ENCODE measurements at regions not wholly inside any gene's neighbourhood (a gene's known extent, or its start where the extent isn't known, plus 50 kb on each side); places are given as distances from the start of the nearest gene placed in this dataset.

GRCh38 chr9:120292606-120293005 is 287.4 kb downstream of the CDK5RAP2 start:
- no peak for DNase-seq (ENCODE audit: low read depth in 2 of 2)

- no peak for DNase-seq (ENCODE audit: low read depth in 2 of 2)
Observed at GRCh38 chr9:120291050-120291449, 288.9 kb downstream of the CDK5RAP2 start.

DNA sequence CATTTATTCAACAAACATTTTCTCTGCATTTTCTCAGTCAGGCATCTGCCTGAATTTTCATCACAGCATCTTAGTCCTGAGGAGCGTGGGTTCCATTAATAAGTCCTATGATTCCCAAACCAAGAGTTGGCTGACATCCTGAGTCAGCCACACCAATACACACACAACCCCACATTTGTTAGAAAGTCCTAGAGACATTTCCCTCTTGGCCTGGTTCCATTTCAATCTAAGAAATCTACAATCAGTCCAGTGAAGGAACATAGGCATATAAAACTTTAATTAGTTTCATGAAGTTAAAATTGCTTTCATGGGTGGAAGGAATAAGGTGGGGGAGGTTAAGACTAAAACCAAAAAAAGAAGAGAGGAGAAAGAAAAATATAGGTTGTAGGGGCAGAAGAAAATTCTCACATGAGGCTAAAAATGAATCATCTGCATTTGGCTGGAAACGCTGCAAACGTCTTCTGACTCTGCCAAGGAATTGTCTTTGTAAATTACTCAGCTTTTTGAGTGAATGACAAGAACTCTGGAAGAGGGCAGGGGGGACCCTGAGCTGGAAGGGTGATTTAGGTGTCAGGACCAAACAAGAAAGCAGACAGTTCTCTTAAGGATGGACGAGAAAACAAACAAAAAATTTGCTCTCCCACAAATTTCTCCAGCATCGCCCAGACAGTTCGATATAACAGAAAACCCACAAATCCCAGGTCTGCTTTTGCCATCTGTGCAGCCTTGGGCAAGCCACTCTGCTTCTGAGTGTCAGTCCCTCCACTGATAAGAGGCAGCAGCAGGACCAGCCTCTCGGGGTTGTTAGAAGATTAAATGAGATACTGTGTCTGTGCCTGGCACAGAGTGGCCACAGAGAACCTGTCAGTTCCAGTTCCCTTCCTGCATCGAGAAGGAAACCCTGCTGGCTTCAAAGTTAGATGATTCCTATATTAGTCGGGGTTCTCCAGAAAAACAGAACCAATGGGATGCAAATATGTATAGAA is 289.7 kb downstream of the CDK5RAP2 start:
- no peak for DNase-seq (ENCODE audit: low read depth in 2 of 2)

GRCh38 chr9:120289098-120289497 is 290.9 kb downstream of the CDK5RAP2 start:
- no peak for DNase-seq (ENCODE audit: low read depth in 2 of 2)

DNA sequence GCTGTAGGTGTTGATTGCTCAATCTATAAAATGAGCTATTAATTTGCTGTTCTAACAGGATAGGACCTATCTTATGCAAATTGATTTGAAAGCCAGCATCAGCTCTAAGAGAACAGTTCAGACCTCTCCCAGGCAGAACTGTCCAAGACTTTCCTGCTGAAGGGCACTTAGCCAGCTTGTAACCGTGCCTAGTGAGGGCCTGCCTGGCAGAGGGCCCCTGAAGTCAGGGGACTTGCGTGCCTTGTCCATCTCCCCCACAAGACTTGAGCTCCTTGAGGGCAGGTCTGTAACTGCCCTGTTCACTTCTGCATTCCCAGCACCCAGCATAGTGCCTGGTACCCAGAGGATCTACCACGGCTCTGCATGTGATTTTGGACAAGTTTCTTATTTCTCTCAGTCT is 293.4 kb downstream of the CDK5RAP2 start:
- DNase-seq (ENCODE audit: low read depth in 2 of 2): no peak

DNA sequence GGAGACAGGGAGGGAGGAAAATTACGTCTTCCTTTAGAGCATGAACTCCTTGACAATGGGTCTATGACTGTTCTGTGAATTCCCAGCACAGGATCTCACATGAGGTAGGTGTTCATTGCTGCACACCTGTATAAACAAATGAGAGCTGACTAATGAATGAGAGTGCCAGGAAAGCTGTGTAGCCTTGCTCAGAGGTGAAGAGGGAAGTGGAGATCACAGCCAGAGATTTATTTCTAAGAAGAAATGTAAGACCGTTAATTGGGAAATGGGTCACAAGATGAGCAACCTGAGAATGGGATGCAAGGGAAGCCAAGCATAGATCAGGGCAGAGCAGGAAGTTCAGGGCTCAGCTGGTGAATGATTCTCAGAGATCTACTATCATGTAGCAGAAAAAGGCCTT is 295.1 kb downstream of the CDK5RAP2 start:
- DNase-seq (ENCODE audit: low read depth in 2 of 2): no peak

DNA sequence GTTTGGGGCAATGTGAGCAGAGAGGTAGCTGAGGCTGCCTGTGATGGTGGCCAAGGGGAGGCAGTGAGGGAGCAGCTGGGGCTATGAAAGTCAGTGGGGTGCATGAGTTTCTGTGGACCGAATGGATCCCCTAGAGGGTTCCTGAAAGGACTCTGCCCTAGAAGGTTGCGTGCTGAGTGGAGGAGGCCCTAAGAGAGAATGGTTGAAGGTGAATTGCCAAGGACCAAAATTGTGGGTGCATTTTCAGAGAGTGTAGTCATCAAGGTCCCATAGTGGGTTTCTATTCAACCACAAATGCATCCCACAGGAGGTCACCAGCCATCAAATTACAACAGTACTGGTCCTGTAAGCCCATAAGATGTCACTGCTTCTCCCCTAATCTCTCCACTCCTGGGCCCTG is 298.3 kb downstream of the CDK5RAP2 start:
- DNase-seq (ENCODE audit: low read depth in 2 of 2): no peak

- no peak for DNase-seq (ENCODE audit: low read depth in 2 of 2)
Observed at GRCh38 chr9:120267929-120268328, 312.0 kb downstream of the CDK5RAP2 start.

- no peak for DNase-seq (ENCODE audit: low read depth in 2 of 2)
Observed at GRCh38 chr9:120265791-120266190, 314.2 kb downstream of the CDK5RAP2 start.

- DNase-seq (ENCODE audit: low read depth in 2 of 2): no peak
Observed at GRCh38 chr9:120264528-120264927, 315.4 kb downstream of the CDK5RAP2 start.

GRCh38 chr9:120263836-120264235 is 316.1 kb downstream of the CDK5RAP2 start:
- DNase-seq (ENCODE audit: low read depth in 2 of 2): no peak

DNA sequence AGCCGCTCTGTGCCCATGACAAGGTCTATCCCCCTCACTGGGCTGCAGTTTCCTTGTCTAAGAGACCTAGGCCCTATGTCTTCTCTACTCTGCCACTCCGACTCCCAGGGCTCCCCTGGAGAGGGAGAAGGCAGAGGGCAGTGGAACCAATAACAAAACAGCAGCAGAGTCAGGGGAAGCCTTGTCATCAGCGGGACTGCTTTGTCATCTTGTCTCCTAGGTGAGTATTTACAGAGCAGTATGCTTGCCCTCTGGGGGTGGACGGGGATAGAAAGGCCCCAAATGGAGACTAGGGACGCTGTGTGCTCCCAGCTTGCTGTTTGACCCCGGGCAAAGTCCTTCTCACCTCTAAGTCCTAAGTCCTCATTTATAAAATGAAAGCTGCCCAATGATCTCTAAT is 318.5 kb downstream of the CDK5RAP2 start:
- DNase-seq (ENCODE audit: low read depth in 2 of 2): no peak

- DNase-seq (ENCODE audit: low read depth in 2 of 2): no peak
Observed at GRCh38 chr9:120259100-120259499, 320.9 kb downstream of the CDK5RAP2 start.

- no peak for DNase-seq (ENCODE audit: low read depth in 2 of 2)
Observed at GRCh38 chr9:120258096-120258495, 321.9 kb downstream of the CDK5RAP2 start.

DNA sequence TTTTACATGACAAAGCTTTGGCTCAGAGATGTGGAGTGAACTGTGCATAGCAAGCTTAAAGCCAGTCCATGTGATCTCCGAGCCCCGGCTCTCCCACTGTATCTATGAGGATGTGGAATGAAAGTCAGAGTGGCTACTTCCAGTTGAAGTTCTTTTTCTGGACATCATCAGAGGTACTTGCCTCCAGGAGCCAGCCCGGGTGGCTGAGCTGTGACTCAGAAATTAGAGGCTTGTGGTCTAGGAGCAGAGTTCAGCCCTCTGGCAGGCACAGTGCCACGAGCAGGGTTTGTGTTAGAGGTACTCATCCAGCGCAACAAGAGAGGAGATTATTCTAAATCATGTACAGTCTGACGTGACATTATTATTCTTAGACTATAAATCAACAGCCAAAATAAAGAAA is 322.5 kb downstream of the CDK5RAP2 start:
- DNase-seq (ENCODE audit: low read depth in 2 of 2): no peak

DNA sequence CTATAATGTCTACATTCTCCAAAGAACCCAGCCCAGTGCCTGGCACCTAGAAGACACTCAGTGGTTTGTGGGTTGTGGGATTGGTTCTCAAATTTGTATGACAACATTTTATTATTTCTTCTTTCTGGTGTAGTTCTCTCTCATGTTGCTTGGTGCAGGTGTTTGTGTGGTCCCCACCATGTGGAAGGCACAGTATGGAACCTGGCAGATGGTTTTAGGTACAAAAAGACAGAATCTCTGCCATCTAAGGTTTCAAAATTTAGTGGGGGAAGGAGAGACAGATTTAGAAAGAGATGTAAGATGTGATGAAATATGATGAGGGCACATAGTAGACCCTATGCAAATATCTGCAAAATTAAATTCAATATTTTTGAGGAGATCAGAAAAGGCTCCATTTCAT is 323.8 kb downstream of the CDK5RAP2 start:
- no peak for DNase-seq (ENCODE audit: low read depth in 2 of 2)

GRCh38 chr9:120252248-120252647 is 327.7 kb downstream of the CDK5RAP2 start:
- DNase-seq (ENCODE audit: low read depth in 2 of 2): no peak

GRCh38 chr9:120242116-120242811 is 337.7 kb downstream of the CDK5RAP2 start:
- no peak for DNase-seq (ENCODE audit: low read depth in 2 of 2)

- DNase-seq (ENCODE audit: low read depth in 2 of 2): no peak
Observed at GRCh38 chr9:120236596-120236995, 343.4 kb downstream of the CDK5RAP2 start.

- DNase-seq (ENCODE audit: low read depth in 2 of 2): no peak
Observed at GRCh38 chr9:120235081-120235480, 344.9 kb downstream of the CDK5RAP2 start.

- no peak for DNase-seq (ENCODE audit: low read depth in 2 of 2)
Observed at GRCh38 chr9:120230227-120230626, 349.7 kb downstream of the CDK5RAP2 start.

DNA sequence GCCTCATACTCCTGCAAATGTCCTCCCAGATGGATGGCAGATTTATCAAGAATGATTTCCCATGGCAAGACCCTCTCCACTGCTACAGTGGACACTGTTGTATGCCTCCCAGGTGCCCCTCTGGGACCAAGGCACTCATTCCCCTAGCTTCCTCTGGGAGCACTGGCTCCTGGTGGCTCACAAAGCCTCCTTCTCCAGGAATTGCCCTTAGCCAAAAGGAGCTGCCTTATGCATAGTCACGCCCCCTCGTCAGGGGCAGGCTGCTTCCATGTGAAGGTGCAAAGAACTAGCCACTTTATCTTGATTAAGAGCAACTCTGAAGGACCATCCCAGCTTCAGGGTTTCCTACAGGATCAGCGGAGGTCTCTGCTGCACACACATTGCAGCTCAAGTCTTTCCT is 358.1 kb downstream of the CDK5RAP2 start:
- no peak for DNase-seq (ENCODE audit: low read depth in 2 of 2)

GRCh38 chr9:120214332-120214731 is 365.6 kb downstream of the CDK5RAP2 start:
- no peak for DNase-seq (ENCODE audit: low read depth in 2 of 2)

Measured in activated CD4-positive, alpha-beta T cell treated with anti-CD3 and anti-CD28 coated beads for 24 hours (primary cell).